Loucy (cell line): ENCODE measurements at regions not wholly inside any gene's neighbourhood (a gene's known extent, or its start where the extent isn't known, plus 50 kb on each side); places are given as distances from the start of the nearest gene placed in this dataset.

ENCODE experiments used
- H2AFZ ChIP-seq: fragments of 200-600 bp; sonication (generic); 2 replicates; pipeline ENCODE4 v1.6.0; 2016; ENCODE audit warnings: antibody characterized with exemption, mild to moderate bottlenecking, low read length, moderate library complexity
- H3F3A ChIP-seq: fragments of 200-600 bp; 2 replicates; pipeline ENCODE4 v1.6.0; 2016; ENCODE audit warnings: antibody characterized with exemption, low read depth, mild to moderate bottlenecking
- H3K27me3 ChIP-seq: fragments of 200-600 bp; sonication (generic); 2 replicates; pipeline ENCODE4 v1.6.1; 2014; ENCODE audit warnings: low read length, mild to moderate bottlenecking; ENCODE audit not compliant: insufficient read depth, poor library complexity, severe bottlenecking
- H3K36me3 ChIP-seq: fragments of 200-600 bp; sonication (generic); 2 replicates; pipeline ENCODE4 v1.6.1; 2016; ENCODE audit warnings: low read length; ENCODE audit not compliant: insufficient read depth
- H3K4me1 ChIP-seq: fragments of 200-600 bp; sonication (generic); 2 replicates; pipeline ENCODE4 v1.5.1; 2014; ENCODE audit warnings: low read length, mild to moderate bottlenecking; ENCODE audit not compliant: insufficient read depth, poor library complexity, severe bottlenecking
- H3K4me2 ChIP-seq: fragments of 200-600 bp; sonication (generic); 2 replicates; pipeline ENCODE4 v1.6.0; 2014; ENCODE audit warnings: antibody characterized with exemption, low read length, low read depth, mild to moderate bottlenecking; ENCODE audit not compliant: poor library complexity, severe bottlenecking
- H3K4me3 ChIP-seq: fragments of 200-600 bp; sonication (generic); 2 replicates; pipeline ENCODE4 v1.5.1; 2014; ENCODE audit warnings: low read length, mild to moderate bottlenecking, mixed read lengths; ENCODE audit not compliant: poor library complexity, severe bottlenecking
- H3K79me2 ChIP-seq: fragments of 200-600 bp; sonication (generic); 2 replicates; pipeline ENCODE4 v1.6.1; 2014; ENCODE audit warnings: low read length; ENCODE audit not compliant: insufficient read depth
- H3K9ac ChIP-seq: fragments of 200-600 bp; sonication (generic); 2 replicates; pipeline ENCODE4 v1.6.0; 2014; ENCODE audit warnings: mild to moderate bottlenecking, low read depth, low read length, moderate library complexity; ENCODE audit not compliant: poor library complexity, severe bottlenecking
- H3K9me2 ChIP-seq: fragments of 200-600 bp; sonication (generic); replicated peaks from 2 replicates; pipeline ENCODE4 v1.6.1; 2016; ENCODE audit warnings: low read depth, low read length, mixed read lengths
- H3K9me3 ChIP-seq: fragments of 200-600 bp; sonication (generic); 2 replicates; pipeline ENCODE4 v1.6.1; 2014; ENCODE audit warnings: mild to moderate bottlenecking, antibody characterized with exemption, low read length, low read depth; ENCODE audit not compliant: insufficient read depth
- H4K20me1 ChIP-seq: fragments of 200-600 bp; sonication (generic); 2 replicates; pipeline ENCODE4 v1.6.0; 2014; ENCODE audit warnings: antibody characterized with exemption, low read length, mild to moderate bottlenecking; ENCODE audit not compliant: insufficient read depth, poor library complexity, severe bottlenecking
- EZH2phosphoT487 ChIP-seq: fragments of 200-600 bp; IDR thresholded peaks from 2 replicates; pipeline ENCODE4 v1.6.1; 2018; ENCODE audit warnings: antibody characterized with exemption, mild to moderate bottlenecking, moderate library complexity, borderline replicate concordance
- TF ChIP-seq, protein P1 (sequence below): fragments of 200-600 bp; sonication (generic); conservative IDR thresholded peaks from 2 replicates; pipeline ENCODE4 v1.5.1; 2014; ENCODE audit warnings: mild to moderate bottlenecking, antibody characterized with exemption, low read length

DNA sequence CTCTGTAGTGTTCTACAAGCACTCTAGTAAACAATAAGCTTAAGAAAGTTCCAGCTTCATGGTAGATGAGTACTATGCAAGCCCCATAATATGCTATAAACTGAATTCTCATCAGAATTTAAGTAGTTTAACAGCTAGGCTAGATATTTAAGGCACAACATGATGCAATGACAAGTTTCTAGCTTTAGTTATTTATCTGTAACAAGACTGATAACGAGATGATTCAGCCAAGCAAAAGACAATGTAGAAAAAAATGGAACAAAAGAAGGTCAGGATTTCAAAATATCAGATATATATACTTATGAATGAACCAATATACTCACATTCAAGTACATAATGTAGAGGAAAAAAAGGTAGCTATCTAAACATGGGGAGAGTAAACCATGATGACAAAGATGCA, 61.0 kb upstream of the RERGL start:
- H3K9me2 ChIP-seq = no peaks in the 10 kb centered on the region
- H3K9ac ChIP-seq = no peak overlapping the region
- H4K20me1 ChIP-seq = no peaks in the 10 kb centered on the region
- no peaks in the 10 kb centered on the region for H3K27me3 ChIP-seq
- H3K79me2 ChIP-seq = no peaks in the 10 kb centered on the region
- no peak overlapping the region for H2AFZ ChIP-seq
- H3F3A ChIP-seq = no peaks in the 10 kb centered on the region
- no peaks in the 10 kb centered on the region for H3K36me3 ChIP-seq
- TF ChIP-seq, protein P1, sequence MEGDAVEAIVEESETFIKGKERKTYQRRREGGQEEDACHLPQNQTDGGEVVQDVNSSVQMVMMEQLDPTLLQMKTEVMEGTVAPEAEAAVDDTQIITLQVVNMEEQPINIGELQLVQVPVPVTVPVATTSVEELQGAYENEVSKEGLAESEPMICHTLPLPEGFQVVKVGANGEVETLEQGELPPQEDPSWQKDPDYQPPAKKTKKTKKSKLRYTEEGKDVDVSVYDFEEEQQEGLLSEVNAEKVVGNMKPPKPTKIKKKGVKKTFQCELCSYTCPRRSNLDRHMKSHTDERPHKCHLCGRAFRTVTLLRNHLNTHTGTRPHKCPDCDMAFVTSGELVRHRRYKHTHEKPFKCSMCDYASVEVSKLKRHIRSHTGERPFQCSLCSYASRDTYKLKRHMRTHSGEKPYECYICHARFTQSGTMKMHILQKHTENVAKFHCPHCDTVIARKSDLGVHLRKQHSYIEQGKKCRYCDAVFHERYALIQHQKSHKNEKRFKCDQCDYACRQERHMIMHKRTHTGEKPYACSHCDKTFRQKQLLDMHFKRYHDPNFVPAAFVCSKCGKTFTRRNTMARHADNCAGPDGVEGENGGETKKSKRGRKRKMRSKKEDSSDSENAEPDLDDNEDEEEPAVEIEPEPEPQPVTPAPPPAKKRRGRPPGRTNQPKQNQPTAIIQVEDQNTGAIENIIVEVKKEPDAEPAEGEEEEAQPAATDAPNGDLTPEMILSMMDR = no peak
- no peak for TF ChIP-seq EZH2phosphoT487
- H3K4me2 ChIP-seq = no peak overlapping the region
- H3K4me3 ChIP-seq = no peak overlapping the region
- H3K9me3 ChIP-seq = no peaks in the 10 kb centered on the region
- no peaks in the 10 kb centered on the region for H3K4me1 ChIP-seq

DNA sequence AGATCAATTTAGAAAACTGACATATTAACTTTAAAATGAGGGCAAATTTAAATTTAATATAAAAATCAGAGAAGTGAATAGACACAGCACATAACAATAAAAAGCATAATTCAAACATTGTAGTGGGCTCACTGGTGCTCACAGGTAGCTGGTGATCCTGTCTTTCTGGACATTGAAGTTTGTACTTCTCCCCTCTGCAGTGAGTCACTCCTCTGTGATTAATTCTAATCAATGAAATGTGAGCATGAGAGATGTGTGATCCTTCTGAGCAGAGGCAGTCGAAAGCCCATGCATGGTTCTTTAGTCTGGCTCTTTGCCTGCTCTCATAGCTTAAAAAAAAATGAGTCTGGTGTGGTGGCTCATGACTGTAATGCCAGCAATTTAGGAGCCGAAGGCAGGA, 59.0 kb upstream of the RERGL start:
- H3F3A ChIP-seq = no peaks in the 10 kb centered on the region
- TF ChIP-seq, protein P1 = no peak
- no peaks in the 10 kb centered on the region for H3K27me3 ChIP-seq
- H3K9me2 ChIP-seq = no peaks in the 10 kb centered on the region
- no peaks in the 10 kb centered on the region for H4K20me1 ChIP-seq
- no peak overlapping the region for H3K4me3 ChIP-seq
- H3K79me2 ChIP-seq = no peaks in the 10 kb centered on the region
- no peaks in the 10 kb centered on the region for H3K36me3 ChIP-seq
- no peak overlapping the region for H3K4me2 ChIP-seq
- no peak overlapping the region for H2AFZ ChIP-seq
- no peaks in the 10 kb centered on the region for H3K9me3 ChIP-seq
- no peak overlapping the region for H3K9ac ChIP-seq
- H3K4me1 ChIP-seq = no peaks in the 10 kb centered on the region

DNA sequence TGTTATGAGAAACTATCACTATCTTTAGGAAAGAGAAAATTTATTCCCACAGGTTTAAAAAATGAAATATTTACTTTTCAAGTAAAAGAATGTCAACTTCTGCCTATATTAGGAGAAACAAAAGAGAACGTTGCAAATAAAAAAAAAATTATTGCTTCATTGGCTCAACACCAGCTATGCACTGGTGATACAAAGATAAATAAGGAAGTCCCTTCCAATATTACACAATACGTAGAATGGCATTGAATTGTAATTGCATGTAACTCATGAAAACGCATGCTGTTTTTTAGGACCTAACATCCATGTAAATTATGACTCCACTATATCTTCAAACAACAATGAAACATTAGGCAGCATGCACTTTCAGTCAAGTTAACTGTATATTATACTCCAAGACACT, 56.4 kb upstream of the RERGL start:
- H2AFZ ChIP-seq = no peak overlapping the region
- H3K4me3 ChIP-seq = no peak overlapping the region
- H3K79me2 ChIP-seq = no peaks in the 10 kb centered on the region
- H3K4me1 ChIP-seq = no peaks in the 10 kb centered on the region
- no peaks in the 10 kb centered on the region for H3K9me3 ChIP-seq
- no peak overlapping the region for H3K4me2 ChIP-seq
- H3K27me3 ChIP-seq = no peaks in the 10 kb centered on the region
- no peaks in the 10 kb centered on the region for H3F3A ChIP-seq
- H3K9me2 ChIP-seq = no peaks in the 10 kb centered on the region
- no peak overlapping the region for H3K9ac ChIP-seq
- no peaks in the 10 kb centered on the region for H3K36me3 ChIP-seq
- TF ChIP-seq, protein P1 = no peak
- TF ChIP-seq EZH2phosphoT487 = no peak
- no peaks in the 10 kb centered on the region for H4K20me1 ChIP-seq
